ENCODE measurements at regions not wholly inside any gene's neighbourhood (a gene's known extent, or its start where the extent isn't known, plus 50 kb on each side); places are given as distances from the start of the nearest gene placed in this dataset.

- TF ChIP-seq ZFX (IDR thresholded peaks at IDR 0.05) (no peak), CTCF (conservative IDR thresholded peaks at IDR 0.05) (no peak)
- no peak overlapping the region for H3K27ac ChIP-seq
Measured at GRCh38 chr15:87610366-87610765, 646.2 kb downstream of the NTRK3 start.

GRCh38 chr15:87609894-87610293 is 646.6 kb downstream of the NTRK3 start:
- no peak overlapping the region for H3K27ac ChIP-seq
- TF ChIP-seq CTCF (conservative IDR thresholded peaks at IDR 0.05) (no peak), ZFX (IDR thresholded peaks at IDR 0.05) (no peak)

GRCh38 chr15:87609474-87609873 is 647.1 kb downstream of the NTRK3 start:
- no peak overlapping the region for H3K27ac ChIP-seq
- TF ChIP-seq CTCF (conservative IDR thresholded peaks at IDR 0.05) (no peak), ZFX (IDR thresholded peaks at IDR 0.05) (no peak)

- H3K27ac ChIP-seq, result no peak overlapping the region
- TF ChIP-seq CTCF (conservative IDR thresholded peaks at IDR 0.05) (no peak), ZFX (IDR thresholded peaks at IDR 0.05) (no peak)
Measured at GRCh38 chr15:87608238-87609028, 648.1 kb downstream of the NTRK3 start.

GRCh38 chr15:87606971-87607370 is 649.6 kb downstream of the NTRK3 start:
- TF ChIP-seq CTCF (conservative IDR thresholded peaks at IDR 0.05), result no peak
- no peak for TF ChIP-seq ZFX (IDR thresholded peaks at IDR 0.05)
- no peak overlapping the region for H3K27ac ChIP-seq

GRCh38 chr15:87604857-87605446 is 651.6 kb downstream of the NTRK3 start:
- TF ChIP-seq ZFX (IDR thresholded peaks at IDR 0.05), result no peak
- TF ChIP-seq CTCF (conservative IDR thresholded peaks at IDR 0.05), result peak; percentile 74
- no peak overlapping the region for H3K27ac ChIP-seq

- TF ChIP-seq ZFX (IDR thresholded peaks at IDR 0.05) (no peak), CTCF (conservative IDR thresholded peaks at IDR 0.05) (no peak)
- H3K27ac ChIP-seq, result no peak overlapping the region
Measured at GRCh38 chr15:87602371-87602770, 654.2 kb downstream of the NTRK3 start.

All from C4-2B (cell line).